Adrenal gland (tissue), 5 donors: ENCODE measurements at regions not wholly inside any gene's neighbourhood (a gene's known extent, or its start where the extent isn't known, plus 50 kb on each side); places are given as distances from the start of the nearest gene placed in this dataset.

Source experiments
- CTCF ChIP-seq, 6 experiments: fragments of 450-650 bp in 4 of 6; fragments of 200-600 bp in 2 of 6; sonication (generic) in 1 of 6; IDR thresholded peaks; 1 replicate in 5 of 6; 2 replicates in 1 of 6; pipeline versions ENCODE4 v1.5.1 to v1.8.0; 2016 to 2021; ENCODE audit warnings: antibody characterized with exemption in 6 of 6, mild to moderate bottlenecking in 2 of 6, moderate library complexity in 1 of 6
- POLR2A ChIP-seq, 2 donors: fragments of 450-650 bp; IDR thresholded peaks; one replicate each; pipeline ENCODE4 v1.6.1; 2017; ENCODE audit warnings: antibody characterized with exemption in 2 of 2, mild to moderate bottlenecking in 2 of 2, moderate library complexity in 1 of 2
- donor health status: DM: no; HTN: no; CAD: no.

GRCh38 chrX:49760290-49760890, 64.6 kb upstream of the PAGE1 start:
- TF ChIP-seq CTCF (IDR thresholded peaks at IDR 0.05) = no peak
- no peak for TF ChIP-seq POLR2A (IDR thresholded peaks at IDR 0.05)
